Cardiac muscle cell (in vitro differentiated cells and primary cell): ENCODE measurements at regions not wholly inside any gene's neighbourhood (a gene's known extent, or its start where the extent isn't known, plus 50 kb on each side); places are given as distances from the start of the nearest gene placed in this dataset.

Experiments
- DNase-seq, 2 donors: peaks; one replicate each; pipeline versions ENCODE4 v3.0.0 to v3.0.0-alpha.2; 2010 to 2017; ENCODE audit warnings: low read depth in 1 of 2, low spot score in 1 of 2
- H3K27ac ChIP-seq: fragments of 200-600 bp; sonication (generic); 2 replicates; pipeline ENCODE4 v1.5.1; 2016
- H3K27me3 ChIP-seq: fragments of 200-600 bp; sonication (generic); 2 replicates; pipeline ENCODE4 v1.6.0; 2016; ENCODE audit warnings: control low read depth
- H3K36me3 ChIP-seq: fragments of 200-600 bp; sonication (generic); 2 replicates; pipeline ENCODE4 v1.5.1; 2016; ENCODE audit warnings: control low read depth
- H3K4me1 ChIP-seq: fragments of 200-600 bp; sonication (generic); 2 replicates; pipeline ENCODE4 v1.8.1; 2017; ENCODE audit warnings: low read depth, mild to moderate bottlenecking, mixed run types
- H3K4me3 ChIP-seq: fragments of 200-600 bp; sonication (generic); 2 replicates; pipeline ENCODE4 v1.5.1; 2016; ENCODE audit warnings: mild to moderate bottlenecking
- H3K9me3 ChIP-seq: fragments of 200-600 bp; sonication (generic); 2 replicates; pipeline ENCODE4 v1.5.1; 2017; ENCODE audit warnings: low read depth, mild to moderate bottlenecking, control low read depth
- TF ChIP-seq, protein P1 (sequence below): IDR thresholded peaks from 2 replicates; pipeline ENCODE4 v1.5.1; 2012; ENCODE audit warnings: low read depth, mild to moderate bottlenecking, low read length

DNA sequence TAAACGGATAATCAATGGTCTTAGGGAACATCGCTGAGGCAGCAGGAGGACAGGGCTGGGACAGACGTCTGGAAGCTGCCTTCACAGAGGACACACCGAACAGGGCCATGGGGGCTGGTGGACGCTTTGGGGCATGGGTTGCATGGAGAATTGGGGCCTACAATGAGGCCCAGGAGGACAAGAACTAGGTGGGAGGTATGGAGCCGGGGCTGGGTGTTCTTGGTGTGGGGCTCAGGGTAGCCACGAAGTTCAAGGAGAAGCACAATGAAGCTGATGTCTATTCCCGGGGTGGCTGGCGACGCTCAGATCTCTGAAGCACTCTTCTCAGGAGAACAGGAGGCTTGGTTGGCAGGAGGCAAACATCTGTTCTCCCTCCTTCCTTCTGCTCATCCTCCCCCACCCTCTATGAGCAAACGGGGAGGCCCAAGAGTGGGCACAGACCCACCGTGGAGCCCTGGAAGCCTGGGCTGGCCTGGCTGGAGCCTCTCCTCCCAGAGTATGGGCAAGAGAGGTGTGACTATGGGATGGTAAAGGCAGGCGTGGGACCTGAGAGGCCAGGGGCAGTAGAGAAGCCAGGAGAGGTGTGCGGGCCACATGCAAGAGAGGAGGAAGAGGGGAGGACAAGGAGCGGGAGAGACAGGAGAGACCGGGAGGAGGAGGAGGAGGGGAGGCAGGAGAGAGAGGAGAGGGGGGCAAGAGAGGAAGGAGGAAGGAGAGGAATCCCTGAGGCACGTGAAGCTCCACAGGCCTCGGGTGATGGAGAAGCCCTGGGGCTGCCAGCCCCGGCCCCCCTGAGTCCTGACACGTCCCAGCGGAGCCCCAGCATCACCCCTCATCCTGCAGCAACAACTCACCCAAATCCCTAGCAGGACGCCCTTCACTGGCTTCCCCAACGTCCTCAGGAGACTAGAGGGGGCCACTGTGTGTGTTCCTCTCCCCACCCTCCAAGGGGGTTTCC, 159.1 kb downstream of the OLFM1 start:
- TF ChIP-seq, protein P1, sequence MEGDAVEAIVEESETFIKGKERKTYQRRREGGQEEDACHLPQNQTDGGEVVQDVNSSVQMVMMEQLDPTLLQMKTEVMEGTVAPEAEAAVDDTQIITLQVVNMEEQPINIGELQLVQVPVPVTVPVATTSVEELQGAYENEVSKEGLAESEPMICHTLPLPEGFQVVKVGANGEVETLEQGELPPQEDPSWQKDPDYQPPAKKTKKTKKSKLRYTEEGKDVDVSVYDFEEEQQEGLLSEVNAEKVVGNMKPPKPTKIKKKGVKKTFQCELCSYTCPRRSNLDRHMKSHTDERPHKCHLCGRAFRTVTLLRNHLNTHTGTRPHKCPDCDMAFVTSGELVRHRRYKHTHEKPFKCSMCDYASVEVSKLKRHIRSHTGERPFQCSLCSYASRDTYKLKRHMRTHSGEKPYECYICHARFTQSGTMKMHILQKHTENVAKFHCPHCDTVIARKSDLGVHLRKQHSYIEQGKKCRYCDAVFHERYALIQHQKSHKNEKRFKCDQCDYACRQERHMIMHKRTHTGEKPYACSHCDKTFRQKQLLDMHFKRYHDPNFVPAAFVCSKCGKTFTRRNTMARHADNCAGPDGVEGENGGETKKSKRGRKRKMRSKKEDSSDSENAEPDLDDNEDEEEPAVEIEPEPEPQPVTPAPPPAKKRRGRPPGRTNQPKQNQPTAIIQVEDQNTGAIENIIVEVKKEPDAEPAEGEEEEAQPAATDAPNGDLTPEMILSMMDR: no peak
- H3K4me3 ChIP-seq: no peak overlapping the region
- no peaks in the 10 kb centered on the region for H3K27me3 ChIP-seq
- H3K27ac ChIP-seq: no peak overlapping the region
- DNase-seq: no peak
- peaks cover 11% of the 10 kb centered on the region for H3K4me1 ChIP-seq
- H3K9me3 ChIP-seq: no peaks in the 10 kb centered on the region
- H3K36me3 ChIP-seq: no peaks in the 10 kb centered on the region

DNA sequence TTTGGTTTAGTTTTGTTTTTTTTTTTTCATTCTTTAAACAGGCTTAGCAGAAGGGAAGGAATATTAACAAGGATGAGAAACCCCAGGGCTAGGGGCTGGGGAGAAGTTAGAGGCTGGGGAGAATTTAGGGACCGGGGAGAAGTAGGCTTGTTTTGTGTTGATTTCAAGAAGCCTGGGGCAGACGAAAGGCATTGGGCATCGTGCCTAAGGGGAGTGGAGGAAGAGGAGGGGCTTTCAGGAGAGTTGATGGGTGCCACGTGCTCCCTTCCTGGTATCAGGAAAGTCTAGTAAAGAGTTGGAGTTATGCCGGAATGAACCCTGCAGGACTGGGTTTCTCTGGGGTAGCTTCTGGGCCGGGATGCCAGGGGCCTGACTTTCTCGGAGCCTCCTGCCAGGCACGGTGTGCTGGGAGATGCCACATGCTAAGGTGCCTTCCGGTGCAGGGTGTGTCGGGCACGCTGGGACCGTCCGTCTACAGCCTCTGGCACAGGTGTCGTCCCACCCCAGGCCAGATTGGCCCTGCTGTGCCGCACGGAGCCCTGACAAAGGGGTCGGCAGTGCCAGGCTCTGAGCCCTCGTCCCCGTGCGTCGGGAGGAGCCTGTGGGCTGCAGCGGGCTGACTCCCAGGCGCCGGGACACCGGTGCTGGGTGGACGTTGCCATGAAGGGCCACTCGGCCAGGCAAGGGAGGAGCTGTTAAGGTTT, 159.9 kb downstream of the OLFM1 start:
- no peaks in the 10 kb centered on the region for H3K9me3 ChIP-seq
- H3K27me3 ChIP-seq: no peaks in the 10 kb centered on the region
- DNase-seq: peak in 1 of 2 donors; percentile 3

DNA sequence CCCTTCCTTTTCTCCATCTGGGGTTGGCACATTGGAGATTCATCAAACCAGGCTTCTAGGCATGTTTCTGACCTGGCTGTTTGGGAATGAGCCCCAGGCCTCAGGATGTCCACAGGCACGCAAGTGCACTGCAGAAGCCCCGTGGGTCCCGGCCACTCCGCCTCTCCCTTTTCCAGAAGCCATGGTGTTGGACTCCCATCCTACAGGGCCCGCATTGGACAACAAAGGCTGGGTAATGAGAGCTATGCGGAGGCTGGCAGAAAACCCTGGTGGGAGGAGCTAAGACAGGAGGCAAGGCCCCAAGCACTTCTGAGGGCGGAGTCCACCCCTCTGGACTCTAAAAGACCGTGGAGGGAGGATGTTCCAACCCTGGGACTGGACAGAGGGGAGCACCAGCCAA, 160.6 kb downstream of the OLFM1 start:
- TF ChIP-seq, protein P1: no peak
- H3K4me1 ChIP-seq: peaks cover under 1% of the 10 kb centered on the region
- no peak overlapping the region for H3K4me3 ChIP-seq
- H3K27me3 ChIP-seq: no peaks in the 10 kb centered on the region
- DNase-seq: no peak
- H3K36me3 ChIP-seq: no peaks in the 10 kb centered on the region
- H3K27ac ChIP-seq: no peak overlapping the region
- H3K9me3 ChIP-seq: no peaks in the 10 kb centered on the region

More for the DNA sequence above, 159.9 kb downstream of the OLFM1 start:
- Histone ChIP-seq H3K4me1 (peaks cover 8% of the 10 kb centered on the region), H3K27ac (no peak overlapping the region), H3K36me3 (no peaks in the 10 kb centered on the region), H3K4me3 (no peak overlapping the region)
- TF ChIP-seq, protein P1: no peak

DNA sequence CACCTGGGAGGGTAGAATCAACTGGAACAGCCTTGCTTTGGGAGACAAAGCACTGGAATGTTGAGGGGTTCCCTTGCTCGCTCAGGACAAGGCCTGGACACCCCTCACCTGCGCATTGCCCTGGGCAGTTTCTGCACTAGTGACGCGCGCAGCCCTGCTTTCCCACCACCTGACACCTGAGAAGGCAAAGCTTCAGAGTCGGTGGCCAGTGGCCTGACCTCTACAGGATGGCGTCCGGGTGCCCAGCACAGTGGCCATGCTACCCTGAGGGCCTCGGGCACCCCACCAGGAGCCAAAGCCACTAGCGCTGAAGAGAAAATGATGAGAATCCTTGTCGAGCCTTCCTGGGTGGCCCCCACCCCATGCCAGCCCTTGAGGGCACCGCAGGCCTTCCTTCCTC, 161.3 kb downstream of the OLFM1 start:
- no peaks in the 10 kb centered on the region for H3K27me3 ChIP-seq
- H3K27ac ChIP-seq: no peak overlapping the region
- no peaks in the 10 kb centered on the region for H3K36me3 ChIP-seq
- TF ChIP-seq, protein P1: no peak
- no peaks in the 10 kb centered on the region for H3K4me1 ChIP-seq
- DNase-seq: no peak
- H3K9me3 ChIP-seq: no peaks in the 10 kb centered on the region
- H3K4me3 ChIP-seq: no peak overlapping the region

DNA sequence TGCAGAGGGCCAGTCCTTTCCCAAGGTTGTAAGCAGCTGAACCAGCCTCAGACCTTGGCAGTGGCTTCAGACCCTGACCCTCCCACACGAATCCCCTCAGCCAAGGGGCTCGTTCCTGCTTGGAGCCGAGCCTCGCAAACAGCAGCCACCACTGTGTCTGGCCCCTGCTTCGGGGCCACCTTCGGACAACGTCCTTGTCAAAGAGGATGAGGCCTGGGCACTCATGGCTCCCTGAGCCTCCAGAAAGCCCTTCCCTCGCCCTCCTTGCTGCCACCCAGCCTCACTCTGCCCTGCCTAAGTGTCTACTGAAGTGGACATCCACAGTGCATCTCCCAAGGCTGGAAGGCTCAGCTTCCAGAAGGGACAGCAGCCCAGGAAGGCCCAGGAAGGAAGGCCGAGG, 161.7 kb downstream of the OLFM1 start:
- Histone ChIP-seq H3K4me3 (no peak overlapping the region), H3K27ac (no peak overlapping the region), H3K36me3 (no peaks in the 10 kb centered on the region), H3K9me3 (no peaks in the 10 kb centered on the region), H3K4me1 (no peaks in the 10 kb centered on the region), H3K27me3 (no peaks in the 10 kb centered on the region)
- DNase-seq: no peak
- TF ChIP-seq, protein P1: no peak
